ENCODE measurements at regions not wholly inside any gene's neighbourhood (a gene's known extent, or its start where the extent isn't known, plus 50 kb on each side); places are given as distances from the start of the nearest gene placed in this dataset.

- DNase-seq (ENCODE audit: low read depth, low spot score), result no peak
Measured at GRCh38 chr15:69530991-69531664, 78.5 kb downstream of the RPLP1 start.

GRCh38 chr15:69531665-69532027 is 79.0 kb downstream of the RPLP1 start:
- DNase-seq (ENCODE audit: low read depth, low spot score), result no peak

- no peak for DNase-seq (ENCODE audit: low read depth, low spot score)
Measured at GRCh38 chr15:69532066-69532465, 79.4 kb downstream of the RPLP1 start.

- DNase-seq (ENCODE audit: low read depth, low spot score), result no peak
Measured at GRCh38 chr15:69532856-69533255, 80.2 kb downstream of the RPLP1 start.

GRCh38 chr15:69533522-69533921 is 80.9 kb downstream of the RPLP1 start:
- no peak for DNase-seq (ENCODE audit: low read depth, low spot score)

- no peak for DNase-seq (ENCODE audit: low read depth, low spot score)
Measured at GRCh38 chr15:69535101-69535638, 82.6 kb downstream of the RPLP1 start.

GRCh38 chr15:69535998-69536397 is 83.4 kb downstream of the RPLP1 start:
- DNase-seq (ENCODE audit: low read depth, low spot score), result no peak

- no peak for DNase-seq (ENCODE audit: low read depth, low spot score)
Measured at GRCh38 chr15:69536726-69537512, 84.3 kb downstream of the RPLP1 start.

GRCh38 chr15:69537901-69538300 is 85.3 kb downstream of the RPLP1 start:
- DNase-seq (ENCODE audit: low read depth, low spot score), result no peak

- no peak for DNase-seq (ENCODE audit: low read depth, low spot score)
Measured at GRCh38 chr15:69538379-69538778, 85.8 kb downstream of the RPLP1 start.

GRCh38 chr15:69539345-69539744 is 86.7 kb downstream of the RPLP1 start:
- DNase-seq (ENCODE audit: low read depth, low spot score), result no peak

- DNase-seq (ENCODE audit: low read depth, low spot score), result no peak
Measured at GRCh38 chr15:69540622-69541021, 88.0 kb downstream of the RPLP1 start.

- no peak for DNase-seq (ENCODE audit: low read depth, low spot score)
Measured at GRCh38 chr15:69542028-69542427, 89.4 kb downstream of the RPLP1 start.

GRCh38 chr15:69543681-69544364 is 91.2 kb downstream of the RPLP1 start:
- no peak for DNase-seq (ENCODE audit: low read depth, low spot score)

- DNase-seq (ENCODE audit: low read depth, low spot score), result no peak
Measured at GRCh38 chr15:69544365-69545113, 91.9 kb downstream of the RPLP1 start.

- no peak for DNase-seq (ENCODE audit: low read depth, low spot score)
Measured at GRCh38 chr15:69546182-69546581, 93.6 kb downstream of the RPLP1 start.

- DNase-seq (ENCODE audit: low read depth, low spot score), result no peak
Measured at GRCh38 chr15:69548395-69549180, 96.0 kb downstream of the RPLP1 start.

GRCh38 chr15:69551391-69552056 is 98.9 kb downstream of the RPLP1 start:
- no peak for DNase-seq (ENCODE audit: low read depth, low spot score)

GRCh38 chr15:69552057-69552815 is 99.6 kb downstream of the RPLP1 start:
- no peak for DNase-seq (ENCODE audit: low read depth, low spot score)

GRCh38 chr15:69553686-69554085 is 101.1 kb downstream of the RPLP1 start:
- DNase-seq (ENCODE audit: low read depth, low spot score), result no peak

Data from activated naive CD8-positive, alpha-beta T cell treated with anti-CD3 and anti-CD28 coated beads, Interleukin-2, amount 50 U/mL, for 16 hours (primary cell).